ENCODE measurements at regions not wholly inside any gene's neighbourhood (a gene's known extent, or its start where the extent isn't known, plus 50 kb on each side); places are given as distances from the start of the nearest gene placed in this dataset.

DNA sequence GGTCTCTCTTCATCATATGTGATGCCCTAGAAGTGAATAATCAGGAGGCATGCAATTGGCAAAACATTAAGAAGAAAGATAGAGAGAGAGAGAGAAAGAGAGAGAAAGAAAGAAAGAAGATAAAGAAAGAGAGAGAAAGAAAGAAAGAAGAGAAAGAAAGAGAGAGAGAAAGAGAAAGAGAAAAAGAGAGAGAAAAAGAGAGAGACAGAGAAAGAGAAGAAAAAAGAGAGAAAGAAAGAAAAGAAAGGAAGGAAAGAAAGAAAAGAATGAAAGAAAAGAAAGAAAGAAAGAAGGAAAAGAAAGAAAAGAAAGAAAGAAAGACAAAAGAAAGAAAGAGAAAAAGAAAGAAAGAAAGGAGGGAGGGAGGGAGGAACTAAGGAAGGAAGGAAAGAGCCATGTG lies 318.9 kb downstream of the ICE1 start:
- ChIA-PET CTCF (no interaction called here), POLR2A (no interaction called here)
- no peaks in the 10 kb centered on the region; the same call in 1 of the 2 replicates for H3K9me3 ChIP-seq (ENCODE audit: control insufficient read depth, insufficient read depth, low read depth, low read length)
- no peaks in the 10 kb centered on the region for H3K36me3 ChIP-seq (ENCODE audit: control insufficient read depth in 2 of 2, insufficient read depth in 1 of 2, low read length in 2 of 2)
- no peak overlapping the region for H3K4me3 ChIP-seq (ENCODE audit: low read depth, low read length)
- TF ChIP-seq KLF9 (tag by site-specific recombination; IDR thresholded peaks at IDR 0.05; ENCODE audit: low read depth) (no peak), ZNF366 (tag by site-specific recombination; conservative IDR thresholded peaks at IDR 0.05) (peak; percentile 58)
- H3K4me1 ChIP-seq (ENCODE audit: control insufficient read depth, insufficient read depth, low read length): no peaks in the 10 kb centered on the region
- no peak overlapping the region for H3K27ac ChIP-seq (ENCODE audit: extremely low read depth, low read depth, low read length)

DNA sequence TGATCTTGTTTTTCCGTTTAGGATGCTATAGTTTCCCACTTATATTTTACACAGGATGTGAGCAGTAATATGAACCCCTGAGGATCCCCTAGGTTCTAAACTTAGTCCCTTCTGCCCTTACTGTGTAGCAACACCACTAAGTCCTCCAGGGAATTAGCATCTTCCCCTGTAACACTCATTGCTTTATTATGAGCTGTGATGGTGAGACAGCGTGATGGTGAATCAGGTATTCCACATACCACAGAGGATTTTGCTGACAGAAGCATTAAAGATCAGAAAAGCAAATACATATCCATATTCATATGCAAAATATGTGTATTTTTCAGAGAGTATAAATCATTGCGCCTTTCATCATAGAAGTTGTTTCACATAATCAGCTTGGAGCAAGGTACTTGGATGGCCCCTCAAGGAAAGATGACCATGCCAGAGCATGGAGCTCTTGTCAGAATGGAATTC lies 317.0 kb downstream of the ICE1 start:
- no peaks in the 10 kb centered on the region for H3K36me3 ChIP-seq (ENCODE audit: control insufficient read depth in 2 of 2, insufficient read depth in 1 of 2, low read length in 2 of 2)
- POLR2A ChIA-PET: no interaction called here
- H3K9me3 ChIP-seq (ENCODE audit: control insufficient read depth, insufficient read depth, low read depth, low read length): no peaks in the 10 kb centered on the region; the same call in 1 of the 2 replicates
- CTCF ChIA-PET: no interaction called here
- no peak overlapping the region for H3K4me3 ChIP-seq (ENCODE audit: low read depth, low read length)
- TF ChIP-seq ZFP41 (tag by site-specific recombination; IDR thresholded peaks at IDR 0.05; ENCODE audit: borderline replicate concordance) (no peak), KLF17 (tag by site-specific recombination; IDR thresholded peaks at IDR 0.05) (no peak), ZNF560 (tag by site-specific recombination; IDR thresholded peaks at IDR 0.05; ENCODE audit: borderline replicate concordance) (no peak)
- H3K4me1 ChIP-seq (ENCODE audit: control insufficient read depth, insufficient read depth, low read length): no peaks in the 10 kb centered on the region
- H3K27ac ChIP-seq (ENCODE audit: extremely low read depth, low read depth, low read length): no peak overlapping the region

GRCh38 chr5:5738797-5739489 lies 316.5 kb downstream of the ICE1 start:
- ChIA-PET CTCF (no interaction called here), POLR2A (no interaction called here)
- Histone ChIP-seq H3K36me3 (ENCODE audit: control insufficient read depth in 2 of 2, insufficient read depth in 1 of 2, low read length in 2 of 2) (no peaks in the 10 kb centered on the region), H3K27ac (ENCODE audit: extremely low read depth, low read depth, low read length) (no peak overlapping the region), H3K9me3 (ENCODE audit: control insufficient read depth, insufficient read depth, low read depth, low read length) (no peaks in the 10 kb centered on the region; the same call in 1 of the 2 replicates), H3K4me3 (ENCODE audit: low read depth, low read length) (no peak overlapping the region), H3K4me1 (ENCODE audit: control insufficient read depth, insufficient read depth, low read length) (no peaks in the 10 kb centered on the region)
- TF ChIP-seq ZNF558 (tag by site-specific recombination; IDR thresholded peaks at IDR 0.05): no peak
- TF ChIP-seq OVOL3 (tag by site-specific recombination; IDR thresholded peaks at IDR 0.05): no peak
- TF ChIP-seq ZNF174 (tag by site-specific recombination; IDR thresholded peaks at IDR 0.05): no peak
- no peak for TF ChIP-seq ZNF404 (tag by site-specific recombination; IDR thresholded peaks at IDR 0.05)
- TF ChIP-seq ZNF292 (tag by site-specific recombination; IDR thresholded peaks at IDR 0.05; ENCODE audit: borderline replicate concordance, low read depth): no peak
- no peak for TF ChIP-seq ZNF112 (tag by site-specific recombination; IDR thresholded peaks at IDR 0.05)
- TF ChIP-seq ZNF707 (tag by site-specific recombination; IDR thresholded peaks at IDR 0.05): no peak
- TF ChIP-seq ZNF155 (tag by site-specific recombination; IDR thresholded peaks at IDR 0.05): no peak
- no peak for TF ChIP-seq ZNF37A (tag by site-specific recombination; IDR thresholded peaks at IDR 0.05)
- TF ChIP-seq, protein P1, sequence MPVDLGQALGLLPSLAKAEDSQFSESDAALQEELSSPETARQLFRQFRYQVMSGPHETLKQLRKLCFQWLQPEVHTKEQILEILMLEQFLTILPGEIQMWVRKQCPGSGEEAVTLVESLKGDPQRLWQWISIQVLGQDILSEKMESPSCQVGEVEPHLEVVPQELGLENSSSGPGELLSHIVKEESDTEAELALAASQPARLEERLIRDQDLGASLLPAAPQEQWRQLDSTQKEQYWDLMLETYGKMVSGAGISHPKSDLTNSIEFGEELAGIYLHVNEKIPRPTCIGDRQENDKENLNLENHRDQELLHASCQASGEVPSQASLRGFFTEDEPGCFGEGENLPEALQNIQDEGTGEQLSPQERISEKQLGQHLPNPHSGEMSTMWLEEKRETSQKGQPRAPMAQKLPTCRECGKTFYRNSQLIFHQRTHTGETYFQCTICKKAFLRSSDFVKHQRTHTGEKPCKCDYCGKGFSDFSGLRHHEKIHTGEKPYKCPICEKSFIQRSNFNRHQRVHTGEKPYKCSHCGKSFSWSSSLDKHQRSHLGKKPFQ (tag by site-specific recombination; IDR thresholded peaks at IDR 0.05): no peak
- TF ChIP-seq, protein P2, sequence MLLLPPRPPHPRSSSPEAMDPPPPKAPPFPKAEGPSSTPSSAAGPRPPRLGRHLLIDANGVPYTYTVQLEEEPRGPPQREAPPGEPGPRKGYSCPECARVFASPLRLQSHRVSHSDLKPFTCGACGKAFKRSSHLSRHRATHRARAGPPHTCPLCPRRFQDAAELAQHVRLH (tag by site-specific recombination; IDR thresholded peaks at IDR 0.05): no peak
- TF ChIP-seq ZNF548 (tag by site-specific recombination; IDR thresholded peaks at IDR 0.05): no peak
- no peak for TF ChIP-seq GLI2 (tag by site-specific recombination; IDR thresholded peaks at IDR 0.05; ENCODE audit: borderline replicate concordance, low read depth)
- no peak for TF ChIP-seq ZSCAN4 (tag by site-specific recombination; IDR thresholded peaks at IDR 0.05)
- TF ChIP-seq ZNF776 (tag by site-specific recombination; IDR thresholded peaks at IDR 0.05; ENCODE audit: borderline replicate concordance): no peak
